Fibroblast of lung (primary cell): ENCODE measurements at regions not wholly inside any gene's neighbourhood (a gene's known extent, or its start where the extent isn't known, plus 50 kb on each side); places are given as distances from the start of the nearest gene placed in this dataset.

Experiments
- DNase-seq, 2 donors: peaks; one replicate each; pipeline versions ENCODE4 v3.0.0 to v3.0.0-alpha.2; 2010; ENCODE audit warnings: low read depth in 2 of 2
- H2AFZ ChIP-seq: 2 replicates; pipeline ENCODE4 v1.5.1; 2012; ENCODE audit warnings: low read length, control low read depth, inconsistent platforms
- H3K27ac ChIP-seq: 2 replicates; pipeline ENCODE4 v1.5.1; 2011; ENCODE audit warnings: low read length, control low read depth; ENCODE audit not compliant: insufficient read depth
- H3K27me3 ChIP-seq: 2 replicates; pipeline ENCODE4 v1.5.1; 2011; ENCODE audit warnings: mild to moderate bottlenecking, low read length; ENCODE audit not compliant: control insufficient read depth, insufficient read depth
- H3K36me3 ChIP-seq: 2 replicates; pipeline ENCODE4 v1.5.1; 2011; ENCODE audit warnings: low read length; ENCODE audit not compliant: control insufficient read depth, insufficient read depth
- H3K4me1 ChIP-seq: 2 replicates; pipeline ENCODE4 v1.5.1; 2011; ENCODE audit warnings: low read length; ENCODE audit not compliant: control insufficient read depth, insufficient read depth; ENCODE audit errors: extremely low read depth
- H3K4me2 ChIP-seq: 2 replicates; pipeline ENCODE4 v1.5.1; 2011; ENCODE audit warnings: low read length, control low read depth; ENCODE audit not compliant: insufficient read depth; ENCODE audit errors: extremely low read depth
- H3K4me3 ChIP-seq, 4 experiments: fragments of 200-600 bp in 1 of 4; sonication (generic) in 1 of 4; replicated peaks in 1 of 4; 2 replicates each; pipeline ENCODE4 v1.5.1; 2011 to 2016; ENCODE audit warnings: low read length in 4 of 4, low read depth in 3 of 4, mild to moderate bottlenecking in 3 of 4, control low read depth in 2 of 4, inconsistent platforms in 1 of 4, mixed read lengths in 1 of 4; ENCODE audit not compliant: insufficient read depth in 1 of 4; ENCODE audit errors: control extremely low read depth in 1 of 4
- H3K79me2 ChIP-seq: 2 replicates; pipeline ENCODE4 v1.5.1; 2012; ENCODE audit warnings: mild to moderate bottlenecking, low read length, inconsistent platforms; ENCODE audit not compliant: control insufficient read depth, insufficient read depth
- H3K9ac ChIP-seq: 2 replicates; pipeline ENCODE4 v1.5.1; 2011; ENCODE audit warnings: mild to moderate bottlenecking, low read length, control low read depth; ENCODE audit not compliant: insufficient read depth
- H3K9me3 ChIP-seq: 2 replicates; pipeline ENCODE4 v1.5.1; 2012; ENCODE audit warnings: low read depth, low read length; ENCODE audit not compliant: control insufficient read depth, insufficient read depth
- H4K20me1 ChIP-seq: 2 replicates; pipeline ENCODE4 v1.5.1; 2011; ENCODE audit warnings: low read length; ENCODE audit not compliant: control insufficient read depth, insufficient read depth; ENCODE audit errors: extremely low read depth
- CTCF ChIP-seq, 2 donors: IDR thresholded peaks in 1 of 2; conservative IDR thresholded peaks in 1 of 2; 1 replicate in 1 of 2; 2 replicates in 1 of 2; pipeline ENCODE4 v1.5.1; 2011 to 2012; ENCODE audit warnings: low read length in 2 of 2, control low read depth in 1 of 2, inconsistent platforms in 1 of 2, low read depth in 1 of 2, mild to moderate bottlenecking in 1 of 2
- EZH2 ChIP-seq: IDR thresholded peaks from 2 replicates; pipeline ENCODE4 v1.5.1; 2012; ENCODE audit warnings: low read length, control low read depth, mild to moderate bottlenecking; ENCODE audit errors: missing control alignments

- no peak overlapping the region for H3K4me2 ChIP-seq
- no peaks in the 10 kb centered on the region for H3K79me2 ChIP-seq
- H3K9ac ChIP-seq = no peak overlapping the region
- TF ChIP-seq EZH2 = no peak
- no peak for TF ChIP-seq CTCF (conservative IDR thresholded peaks at IDR 0.05 in 1 of 2, IDR thresholded peaks at IDR 0.05 in 1 of 2; ENCODE audit: low read depth in 1 of 2, low read length in 2 of 2)
- H3K9me3 ChIP-seq = no peaks in the 10 kb centered on the region
- DNase-seq = no peak
- no peak overlapping the region for H2AFZ ChIP-seq
- H3K27me3 ChIP-seq = no peaks in the 10 kb centered on the region
- H4K20me1 ChIP-seq = no peaks in the 10 kb centered on the region
- no peak overlapping the region for H3K4me3 ChIP-seq
- no peaks in the 10 kb centered on the region for H3K36me3 ChIP-seq
- H3K27ac ChIP-seq = no peak overlapping the region
- no peaks in the 10 kb centered on the region for H3K4me1 ChIP-seq
Measured at GRCh38 chr4:37757761-37758160, 68.7 kb upstream of the PGM2 start.

GRCh38 chr4:37757121-37757520 lies 69.4 kb upstream of the PGM2 start:
- no peaks in the 10 kb centered on the region for H3K27me3 ChIP-seq
- H3K4me3 ChIP-seq = no peak overlapping the region
- H3K36me3 ChIP-seq = no peaks in the 10 kb centered on the region
- H3K4me2 ChIP-seq = no peak overlapping the region
- no peak overlapping the region for H3K27ac ChIP-seq
- no peak overlapping the region for H3K9ac ChIP-seq
- no peak for TF ChIP-seq EZH2
- no peak for TF ChIP-seq CTCF (conservative IDR thresholded peaks at IDR 0.05 in 1 of 2, IDR thresholded peaks at IDR 0.05 in 1 of 2; ENCODE audit: low read depth in 1 of 2, low read length in 2 of 2)
- H3K79me2 ChIP-seq = no peaks in the 10 kb centered on the region
- no peaks in the 10 kb centered on the region for H3K9me3 ChIP-seq
- DNase-seq = no peak
- no peak overlapping the region for H2AFZ ChIP-seq
- H3K4me1 ChIP-seq = no peaks in the 10 kb centered on the region
- H4K20me1 ChIP-seq = no peaks in the 10 kb centered on the region

- no peaks in the 10 kb centered on the region for H3K27me3 ChIP-seq
- no peak for DNase-seq
- H3K4me2 ChIP-seq = no peak overlapping the region
- H3K4me3 ChIP-seq = no peak overlapping the region
- no peak overlapping the region for H2AFZ ChIP-seq
- TF ChIP-seq EZH2 (no peak), CTCF (conservative IDR thresholded peaks at IDR 0.05 in 1 of 2, IDR thresholded peaks at IDR 0.05 in 1 of 2; ENCODE audit: low read depth in 1 of 2, low read length in 2 of 2) (no peak)
- no peaks in the 10 kb centered on the region for H3K36me3 ChIP-seq
- H3K4me1 ChIP-seq = no peaks in the 10 kb centered on the region
- H3K9ac ChIP-seq = no peak overlapping the region
- H3K9me3 ChIP-seq = no peaks in the 10 kb centered on the region
- no peaks in the 10 kb centered on the region for H3K79me2 ChIP-seq
- H3K27ac ChIP-seq = no peak overlapping the region
- no peaks in the 10 kb centered on the region for H4K20me1 ChIP-seq
Measured at GRCh38 chr4:37754410-37755185, 68.4 kb upstream of the RELL1 start.
